Thoracic aorta (tissue), 2 donors: ENCODE measurements at regions not wholly inside any gene's neighbourhood (a gene's known extent, or its start where the extent isn't known, plus 50 kb on each side); places are given as distances from the start of the nearest gene placed in this dataset.

Experiments
- ATAC-seq: fragments of 150-250 bp; one replicate; pipeline ENCODE4 v1.8.0; 2017; ENCODE audit warnings: low read depth; ENCODE audit not compliant: insufficient number of reproducible peaks, low FRiP score
- DNase-seq: peaks from one replicate; pipeline ENCODE4 v3.0.0-alpha.2; 2020; ENCODE audit warnings: low spot score
- H3K27ac ChIP-seq, 2 donors: fragments of 200-600 bp; sonication (generic); 1 replicate in 1 of 2; 2 replicates in 1 of 2; pipeline ENCODE4 v1.5.1; 2016; ENCODE audit warnings: mild to moderate bottlenecking in 2 of 2, moderate library complexity in 2 of 2
- H3K27me3 ChIP-seq: fragments of 200-600 bp; sonication (generic); replicated peaks from 2 replicates; pipeline ENCODE4 v1.6.0; 2016; ENCODE audit warnings: mild to moderate bottlenecking; ENCODE audit not compliant: insufficient read depth
- H3K36me3 ChIP-seq: fragments of 200-600 bp; sonication (generic); one replicate; pipeline ENCODE4 v1.5.1; 2016
- H3K4me1 ChIP-seq, 2 donors: fragments of 200-600 bp; sonication (generic); 1 replicate in 1 of 2; 2 replicates in 1 of 2; pipeline versions ENCODE4 v1.5.1 to v1.6.0; 2016; ENCODE audit warnings: low read depth in 2 of 2, mild to moderate bottlenecking in 1 of 2; ENCODE audit not compliant: control insufficient read depth in 1 of 2
- H3K4me3 ChIP-seq: fragments of 200-600 bp; sonication (generic); 2 replicates; pipeline ENCODE4 v1.5.1; 2016; ENCODE audit warnings: mild to moderate bottlenecking
- H3K9me3 ChIP-seq: fragments of 200-600 bp; sonication (generic); 2 replicates; pipeline ENCODE4 v1.5.1; 2016
- TF ChIP-seq, protein P1 (sequence below): fragments of 200-600 bp; sonication (generic); IDR thresholded peaks from one replicate; pipeline ENCODE4 v1.5.1; 2019; ENCODE audit warnings: antibody characterized with exemption

GRCh38 chr4:181753207-181753606 lies 490.0 kb upstream of the TENM3 start:
- H3K27me3 ChIP-seq, result no peaks in the 10 kb centered on the region
- TF ChIP-seq, protein P1, sequence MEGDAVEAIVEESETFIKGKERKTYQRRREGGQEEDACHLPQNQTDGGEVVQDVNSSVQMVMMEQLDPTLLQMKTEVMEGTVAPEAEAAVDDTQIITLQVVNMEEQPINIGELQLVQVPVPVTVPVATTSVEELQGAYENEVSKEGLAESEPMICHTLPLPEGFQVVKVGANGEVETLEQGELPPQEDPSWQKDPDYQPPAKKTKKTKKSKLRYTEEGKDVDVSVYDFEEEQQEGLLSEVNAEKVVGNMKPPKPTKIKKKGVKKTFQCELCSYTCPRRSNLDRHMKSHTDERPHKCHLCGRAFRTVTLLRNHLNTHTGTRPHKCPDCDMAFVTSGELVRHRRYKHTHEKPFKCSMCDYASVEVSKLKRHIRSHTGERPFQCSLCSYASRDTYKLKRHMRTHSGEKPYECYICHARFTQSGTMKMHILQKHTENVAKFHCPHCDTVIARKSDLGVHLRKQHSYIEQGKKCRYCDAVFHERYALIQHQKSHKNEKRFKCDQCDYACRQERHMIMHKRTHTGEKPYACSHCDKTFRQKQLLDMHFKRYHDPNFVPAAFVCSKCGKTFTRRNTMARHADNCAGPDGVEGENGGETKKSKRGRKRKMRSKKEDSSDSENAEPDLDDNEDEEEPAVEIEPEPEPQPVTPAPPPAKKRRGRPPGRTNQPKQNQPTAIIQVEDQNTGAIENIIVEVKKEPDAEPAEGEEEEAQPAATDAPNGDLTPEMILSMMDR, result no peak
- H3K9me3 ChIP-seq, result no peaks in the 10 kb centered on the region
- ATAC-seq (no peak), DNase-seq (no peak)
- no peak overlapping the region for H3K4me3 ChIP-seq
- H3K4me1 ChIP-seq, result no peaks in the 10 kb centered on the region
- no peak overlapping the region for H3K27ac ChIP-seq
- H3K36me3 ChIP-seq, result no peaks in the 10 kb centered on the region

DNA sequence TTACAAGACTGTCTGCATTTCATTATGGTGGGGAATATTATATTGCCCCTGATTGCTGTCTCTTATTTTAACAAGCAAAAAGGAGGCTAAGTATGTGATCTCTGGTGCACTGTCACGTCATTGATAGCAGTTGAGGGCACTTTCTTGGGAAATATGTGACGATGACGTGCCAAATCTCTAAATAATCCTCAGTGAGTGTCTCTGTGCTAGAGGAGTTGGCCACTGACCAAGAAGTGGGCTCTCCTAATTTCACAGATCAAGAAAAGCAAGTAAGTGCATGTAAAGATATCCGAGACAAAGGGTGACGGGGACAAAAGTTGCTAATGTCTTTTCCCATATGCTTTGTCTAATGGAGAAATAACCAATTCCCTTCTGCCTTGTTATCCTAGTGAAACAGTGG lies 487.4 kb upstream of the TENM3 start:
- DNase-seq (no peak), ATAC-seq (no peak)
- H3K4me1 ChIP-seq, result no peaks in the 10 kb centered on the region
- TF ChIP-seq, protein P1, result no peak
- H3K27me3 ChIP-seq, result no peaks in the 10 kb centered on the region
- H3K36me3 ChIP-seq, result no peaks in the 10 kb centered on the region
- no peak overlapping the region for H3K27ac ChIP-seq
- no peak overlapping the region for H3K4me3 ChIP-seq
- H3K9me3 ChIP-seq, result no peaks in the 10 kb centered on the region

- DNase-seq, result no peak
- Histone ChIP-seq H3K27ac (no peak overlapping the region), H3K4me1 (no peaks in the 10 kb centered on the region), H3K27me3 (no peaks in the 10 kb centered on the region), H3K36me3 (no peaks in the 10 kb centered on the region), H3K4me3 (no peak overlapping the region), H3K9me3 (no peaks in the 10 kb centered on the region)
- TF ChIP-seq, protein P1, result no peak
- no peak for ATAC-seq
Measured at GRCh38 chr4:181756451-181757095, 486.6 kb upstream of the TENM3 start.

DNA sequence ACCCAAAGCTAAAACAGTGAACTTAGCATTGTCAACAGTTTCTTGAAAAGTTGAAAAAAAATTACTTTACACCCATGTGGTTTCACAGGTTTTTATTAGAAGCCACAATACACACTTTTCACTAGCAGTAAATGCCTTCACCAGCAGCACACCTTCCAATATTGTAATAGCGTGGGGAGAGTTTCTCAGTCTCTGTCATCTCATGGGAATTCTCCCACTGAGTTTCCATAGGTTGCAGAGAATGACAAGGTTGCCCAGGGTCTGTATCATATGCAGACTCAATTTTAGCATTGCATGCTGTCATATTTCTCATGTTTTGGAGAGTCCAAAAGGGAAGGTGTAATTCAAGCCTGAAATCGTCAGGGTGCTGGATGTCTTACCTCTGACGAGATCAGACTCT lies 486.1 kb upstream of the TENM3 start:
- TF ChIP-seq, protein P1, result no peak
- no peaks in the 10 kb centered on the region for H3K4me1 ChIP-seq
- ATAC-seq (no peak), DNase-seq (no peak)
- H3K27me3 ChIP-seq, result no peaks in the 10 kb centered on the region
- H3K27ac ChIP-seq, result no peak overlapping the region
- H3K36me3 ChIP-seq, result no peaks in the 10 kb centered on the region
- H3K4me3 ChIP-seq, result no peak overlapping the region
- H3K9me3 ChIP-seq, result no peaks in the 10 kb centered on the region

DNA sequence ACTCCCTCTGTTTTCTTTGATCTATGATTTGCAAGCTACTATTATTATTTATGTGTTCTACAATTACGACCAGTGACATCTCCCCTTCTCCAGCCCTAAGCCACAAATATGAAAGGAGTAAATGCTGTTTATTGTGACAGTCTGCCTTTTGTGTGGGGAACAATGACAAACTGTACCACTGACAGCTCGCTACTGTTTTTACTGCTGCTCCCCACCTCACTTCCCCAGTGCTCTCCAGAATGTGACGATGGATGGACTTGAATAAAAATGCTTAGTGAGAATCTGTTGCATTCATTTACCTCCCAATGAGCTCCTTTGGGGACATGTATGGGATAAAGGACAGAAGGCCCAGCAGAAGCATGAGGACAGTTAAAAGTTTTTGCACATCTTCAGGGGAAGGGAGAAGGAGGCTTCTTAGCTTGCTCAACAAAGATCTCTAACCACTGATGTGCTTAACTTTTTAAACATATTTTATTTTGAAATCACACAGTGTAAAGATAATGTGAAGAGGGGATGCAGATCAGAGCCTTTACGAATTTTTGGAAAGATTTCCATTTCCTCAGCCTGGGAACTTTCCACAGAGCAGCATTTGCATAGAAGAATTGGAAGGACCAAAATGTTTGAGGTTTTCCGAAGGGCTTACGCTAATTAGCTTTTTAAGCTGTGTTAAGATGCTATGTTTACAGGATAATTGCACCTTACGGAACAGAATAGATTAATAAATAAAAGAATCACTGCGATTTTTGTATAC lies 485.1 kb upstream of the TENM3 start:
- ATAC-seq (no peak), DNase-seq (no peak)
- Histone ChIP-seq H3K27ac (no peak overlapping the region), H3K27me3 (no peaks in the 10 kb centered on the region), H3K36me3 (no peaks in the 10 kb centered on the region), H3K9me3 (no peaks in the 10 kb centered on the region), H3K4me3 (no peak overlapping the region), H3K4me1 (no peaks in the 10 kb centered on the region)
- TF ChIP-seq, protein P1, result no peak
